CD4-positive, alpha-beta memory T cell (primary cell): ENCODE measurements at regions not wholly inside any gene's neighbourhood (a gene's known extent, or its start where the extent isn't known, plus 50 kb on each side); places are given as distances from the start of the nearest gene placed in this dataset.

ENCODE experiments used
- CTCF ChIA-PET: fragments of 350-600 bp; sonication (Branson Sonifier 250); formaldehyde crosslinking; loops from one replicate; lab custom pipeline; 2021; ENCODE audit warnings: inconsistent platforms; ENCODE audit not compliant: partially characterized antibody; lab: Charles Lee
- POLR2A ChIA-PET: fragments of 350-600 bp; sonication (Branson Sonifier 250); formaldehyde crosslinking; loops from one replicate; lab custom pipeline; 2021; ENCODE audit not compliant: partially characterized antibody; lab: Charles Lee
- DNase-seq, 5 donors: peaks; one replicate each; pipeline versions ENCODE4 v3.0.0 to v3.0.0-alpha.2; 2020 to 2022; ENCODE audit warnings: mixed read lengths in 1 of 5
- H3K27ac ChIP-seq: one replicate; pipeline ENCODE4 v1.7.0; 2013; ENCODE audit warnings: low read depth, low read length
- H3K27me3 ChIP-seq: 2 replicates; pipeline ENCODE4 v1.7.0; 2013; ENCODE audit warnings: mild to moderate bottlenecking, low read length, moderate library complexity; ENCODE audit not compliant: insufficient read depth
- H3K36me3 ChIP-seq: 2 replicates; pipeline ENCODE4 v1.7.0; 2013; ENCODE audit warnings: mild to moderate bottlenecking, low read length, moderate library complexity; ENCODE audit not compliant: insufficient read depth
- H3K4me1 ChIP-seq: 2 replicates; pipeline ENCODE4 v1.7.0; 2013; ENCODE audit warnings: mild to moderate bottlenecking, low read length, moderate library complexity; ENCODE audit not compliant: insufficient read depth
- H3K4me3 ChIP-seq, 2 donors: one replicate each; pipeline ENCODE4 v1.7.0; 2013; ENCODE audit warnings: low read length in 2 of 2, mild to moderate bottlenecking in 1 of 2
- H3K9me3 ChIP-seq, 2 donors: one replicate each; pipeline ENCODE4 v1.7.0; 2013; ENCODE audit warnings: low read length in 2 of 2, control low read depth in 1 of 2; ENCODE audit not compliant: control insufficient read depth in 1 of 2
- H3K27ac Mint-ChIP-seq, 7 donors: one replicate each; pipeline ENCODE4 v1.8.0; 2020 to 2021; ENCODE audit warnings: mixed read lengths in 7 of 7, mild to moderate bottlenecking in 6 of 7, inconsistent platforms in 3 of 7, moderate library complexity in 3 of 7
- H3K27me3 Mint-ChIP-seq, 2 donors: one replicate each; pipeline ENCODE4 v1.8.0; 2020 to 2021; ENCODE audit warnings: mixed read lengths in 2 of 2
- H3K36me3 Mint-ChIP-seq, 2 donors: one replicate each; pipeline ENCODE4 v1.8.0; 2020 to 2021; ENCODE audit warnings: mixed read lengths in 2 of 2, inconsistent platforms in 1 of 2, mild to moderate bottlenecking in 1 of 2
- H3K4me1 Mint-ChIP-seq, 4 donors: one replicate each; pipeline ENCODE4 v1.8.0; 2020 to 2021; ENCODE audit warnings: mixed read lengths in 4 of 4, mild to moderate bottlenecking in 1 of 4
- H3K4me3 Mint-ChIP-seq, 8 donors: one replicate each; pipeline ENCODE4 v1.8.0; 2020 to 2021; ENCODE audit warnings: mixed read lengths in 8 of 8, mild to moderate bottlenecking in 7 of 8, moderate library complexity in 6 of 8, inconsistent platforms in 3 of 8
- H3K9me3 Mint-ChIP-seq, 8 donors: one replicate each; pipeline ENCODE4 v1.8.0; 2020 to 2021; ENCODE audit warnings: mixed read lengths in 8 of 8, mild to moderate bottlenecking in 5 of 8, inconsistent platforms in 3 of 8, moderate library complexity in 1 of 8
- intact Hi-C: fragments of 100-400 bp; cut with micrococcal nuclease; formaldehyde crosslinking; loops from one replicate; pipeline ENCODE4 v1.15.1; 2023

GRCh38 chr13:50282016-50282415 lies 266.8 kb downstream of the KCNRG start:
- H3K9me3 Mint-ChIP-seq, result peaks cover 2 to 13% (median 6%) of the 10 kb centered on the region in 8 donors
- CTCF ChIA-PET, result no interaction called here

GRCh38 chr13:50283017-50283416 lies 267.8 kb downstream of the KCNRG start:
- no peak overlapping the region for H3K4me3 Mint-ChIP-seq
- H3K36me3 Mint-ChIP-seq, result peaks cover 2 to 8% of the 10 kb centered on the region in 2 donors
- no peak overlapping the region for H3K27ac Mint-ChIP-seq
- Histone ChIP-seq H3K4me1 (peaks cover 12% of the 10 kb centered on the region), H3K27ac (no peak overlapping the region), H3K4me3 (no peak overlapping the region), H3K36me3 (no peaks in the 10 kb centered on the region), H3K27me3 (no peaks in the 10 kb centered on the region), H3K9me3 (no peaks in the 10 kb centered on the region)
- ChIA-PET POLR2A (no interaction called here), CTCF (no interaction called here)
- DNase-seq, result no peak
- peaks cover 13 to 17% (median 14%) of the 10 kb centered on the region in 4 donors for H3K4me1 Mint-ChIP-seq
- intact Hi-C loops, result no loop called here
- no peaks in the 10 kb centered on the region for H3K27me3 Mint-ChIP-seq
- H3K9me3 Mint-ChIP-seq, result peaks cover 2 to 10% (median 5%) of the 10 kb centered on the region in 8 donors

More at GRCh38 chr13:50282016-50282415, 266.8 kb downstream of the KCNRG start:
- H3K27ac Mint-ChIP-seq, result no peak overlapping the region
- H3K27ac ChIP-seq, result no peak overlapping the region
- intact Hi-C loops, result no loop called here
- H3K4me1 ChIP-seq, result peaks cover 12% of the 10 kb centered on the region
- no peak overlapping the region for H3K4me3 Mint-ChIP-seq
- no peaks in the 10 kb centered on the region for H3K36me3 ChIP-seq
- H3K36me3 Mint-ChIP-seq, result peaks cover 2 to 13% of the 10 kb centered on the region in 2 donors
- POLR2A ChIA-PET, result no interaction called here
- no peaks in the 10 kb centered on the region for H3K9me3 ChIP-seq
- no peak for DNase-seq
- H3K4me3 ChIP-seq, result no peak overlapping the region
- H3K27me3 ChIP-seq, result no peaks in the 10 kb centered on the region
- H3K27me3 Mint-ChIP-seq, result no peaks in the 10 kb centered on the region
- peaks cover 13 to 17% (median 14%) of the 10 kb centered on the region in 4 donors for H3K4me1 Mint-ChIP-seq

GRCh38 chr13:50284540-50284939 lies 269.3 kb downstream of the KCNRG start:
- Histone ChIP-seq H3K36me3 (no peaks in the 10 kb centered on the region), H3K4me1 (peaks cover 12% of the 10 kb centered on the region), H3K27me3 (no peaks in the 10 kb centered on the region), H3K27ac (no peak overlapping the region), H3K9me3 (no peaks in the 10 kb centered on the region), H3K4me3 (no peak overlapping the region)
- Mint-ChIP-seq H3K27me3 (no peaks in the 10 kb centered on the region), H3K4me1 (peaks cover 13 to 17% (median 14%) of the 10 kb centered on the region in 4 donors), H3K4me3 (no peak overlapping the region), H3K36me3 (peaks cover 2 to 8% of the 10 kb centered on the region in 2 donors), H3K27ac (peak overlapping the region in 2 of 7 donors; percentile 3 to 4), H3K9me3 (peaks cover 2 to 10% (median 5%) of the 10 kb centered on the region in 8 donors)
- intact Hi-C loops, result no loop called here
- no peak for DNase-seq
- POLR2A ChIA-PET, result no interaction called here
- CTCF ChIA-PET, result no interaction called here

- Mint-ChIP-seq H3K9me3 (peaks cover 2 to 10% (median 5%) of the 10 kb centered on the region in 8 donors), H3K27ac (no peak overlapping the region), H3K4me3 (no peak overlapping the region), H3K4me1 (peaks cover 12 to 15% (median 13%) of the 10 kb centered on the region in 4 donors), H3K27me3 (no peaks in the 10 kb centered on the region), H3K36me3 (peaks cover 2 to 8% of the 10 kb centered on the region in 2 donors)
- peaks cover 12% of the 10 kb centered on the region for H3K4me1 ChIP-seq
- H3K4me3 ChIP-seq, result no peak overlapping the region
- no peak for DNase-seq
- no peak overlapping the region for H3K27ac ChIP-seq
- CTCF ChIA-PET, result no interaction called here
- no peaks in the 10 kb centered on the region for H3K9me3 ChIP-seq
- no peaks in the 10 kb centered on the region for H3K36me3 ChIP-seq
- no peaks in the 10 kb centered on the region for H3K27me3 ChIP-seq
- POLR2A ChIA-PET, result no interaction called here
- intact Hi-C loops, result no loop called here
Observed at GRCh38 chr13:50285283-50285682, 270.0 kb downstream of the KCNRG start.

- H3K27me3 Mint-ChIP-seq, result no peaks in the 10 kb centered on the region
- no peak overlapping the region for H3K4me3 ChIP-seq
- no peak for DNase-seq
- H3K4me1 Mint-ChIP-seq, result peaks cover 12 to 20% (median 15%) of the 10 kb centered on the region in 4 donors
- CTCF ChIA-PET, result no interaction called here
- intact Hi-C loops, result no loop called here
- H3K9me3 Mint-ChIP-seq, result peaks cover 2 to 10% (median 5%) of the 10 kb centered on the region in 8 donors
- H3K36me3 Mint-ChIP-seq, result peaks cover 2 to 8% of the 10 kb centered on the region in 2 donors
- peaks cover 12% of the 10 kb centered on the region for H3K4me1 ChIP-seq
- no peaks in the 10 kb centered on the region for H3K9me3 ChIP-seq
- H3K27me3 ChIP-seq, result no peaks in the 10 kb centered on the region
- POLR2A ChIA-PET, result no interaction called here
- H3K27ac Mint-ChIP-seq, result no peak overlapping the region
- no peaks in the 10 kb centered on the region for H3K36me3 ChIP-seq
- H3K27ac ChIP-seq, result no peak overlapping the region
- no peak overlapping the region for H3K4me3 Mint-ChIP-seq
Observed at GRCh38 chr13:50286324-50286723, 271.1 kb downstream of the KCNRG start.

GRCh38 chr13:50290186-50290585 lies 274.9 kb downstream of the KCNRG start:
- H3K27ac ChIP-seq, result no peak overlapping the region
- CTCF ChIA-PET, result no interaction called here
- H3K4me1 ChIP-seq, result peaks cover 8% of the 10 kb centered on the region
- Mint-ChIP-seq H3K9me3 (peaks cover 0 to 2% (median 0%) of the 10 kb centered on the region in 8 donors), H3K27me3 (no peaks in the 10 kb centered on the region), H3K27ac (peak overlapping the region in 1 of 7 donors; percentile 5), H3K4me1 (peaks cover 8 to 21% (median 9%) of the 10 kb centered on the region in 4 donors), H3K4me3 (no peak overlapping the region), H3K36me3 (no peaks in the 10 kb centered on the region)
- H3K9me3 ChIP-seq, result no peaks in the 10 kb centered on the region
- DNase-seq, result no peak
- POLR2A ChIA-PET, result no interaction called here
- H3K4me3 ChIP-seq, result no peak overlapping the region
- H3K36me3 ChIP-seq, result no peaks in the 10 kb centered on the region
- H3K27me3 ChIP-seq, result no peaks in the 10 kb centered on the region
- intact Hi-C loops, result no loop called here

- Histone ChIP-seq H3K9me3 (no peaks in the 10 kb centered on the region), H3K4me1 (peaks cover 7% of the 10 kb centered on the region), H3K27me3 (no peaks in the 10 kb centered on the region), H3K4me3 (no peak overlapping the region), H3K27ac (no peak overlapping the region), H3K36me3 (no peaks in the 10 kb centered on the region)
- DNase-seq, result no peak
- Mint-ChIP-seq H3K4me3 (no peak overlapping the region), H3K27me3 (no peaks in the 10 kb centered on the region), H3K9me3 (peaks cover 0 to 2% (median 0%) of the 10 kb centered on the region in 8 donors), H3K27ac (peak overlapping the region in 2 of 7 donors; percentile 25 to 70), H3K4me1 (peaks cover 6 to 19% (median 7%) of the 10 kb centered on the region in 4 donors), H3K36me3 (no peaks in the 10 kb centered on the region)
- intact Hi-C loops, result no loop called here
- ChIA-PET CTCF (no interaction called here), POLR2A (no interaction called here)
Observed at GRCh38 chr13:50291611-50292010, 276.4 kb downstream of the KCNRG start.
